8988T (cell line): ENCODE measurements at regions not wholly inside any gene's neighbourhood (a gene's known extent, or its start where the extent isn't known, plus 50 kb on each side); places are given as distances from the start of the nearest gene placed in this dataset.
"Not testable (repeated sequence)": the region's sequence is repeated elsewhere in the genome, so short reads cannot be mapped to it uniquely, and the experiment has no call there.

Experiments used
- DNase-seq: peaks from one replicate; pipeline ENCODE4 v3.0.0; 2011

DNA sequence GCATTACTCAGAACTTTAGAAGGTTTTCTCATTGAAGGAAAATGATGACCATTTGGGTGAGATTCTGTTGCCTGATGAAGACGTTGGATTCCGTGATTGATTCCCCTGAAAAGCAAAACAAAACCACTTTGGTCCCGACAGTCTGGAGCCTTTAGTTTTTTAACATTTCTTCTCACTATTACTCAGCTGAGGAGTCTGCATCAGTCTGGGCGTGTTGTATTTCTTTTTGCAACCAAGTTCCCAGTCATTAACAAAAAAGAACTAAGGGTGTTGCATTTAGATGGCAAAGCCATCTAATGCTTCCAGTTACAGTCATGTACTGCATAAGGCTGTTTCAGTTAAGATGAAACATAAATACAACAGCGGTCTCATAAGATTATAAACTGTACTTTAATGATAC lies 343.1 kb upstream of the CDH2 start:
- DNase-seq, result no peak

DNA sequence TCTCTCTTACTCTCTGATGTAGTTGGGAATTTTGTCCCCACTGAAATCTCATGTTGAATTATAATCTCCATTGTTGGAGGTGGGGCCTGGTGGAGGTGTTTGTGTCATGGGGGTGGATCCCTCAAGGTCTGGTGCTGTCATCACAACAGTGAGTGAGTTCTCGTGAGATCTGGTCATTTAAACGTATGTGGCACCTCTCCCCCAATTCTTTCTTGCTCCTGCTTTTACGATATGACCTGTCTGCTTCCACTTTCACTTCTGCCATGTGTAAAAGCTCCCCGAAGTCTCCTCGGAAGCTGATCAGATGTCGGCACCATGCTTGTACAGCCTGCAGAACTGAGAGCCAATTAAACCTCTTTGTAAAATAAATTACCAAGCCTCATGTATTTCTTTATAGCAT lies 337.8 kb upstream of the CDH2 start:
- DNase-seq, result no peak

DNA sequence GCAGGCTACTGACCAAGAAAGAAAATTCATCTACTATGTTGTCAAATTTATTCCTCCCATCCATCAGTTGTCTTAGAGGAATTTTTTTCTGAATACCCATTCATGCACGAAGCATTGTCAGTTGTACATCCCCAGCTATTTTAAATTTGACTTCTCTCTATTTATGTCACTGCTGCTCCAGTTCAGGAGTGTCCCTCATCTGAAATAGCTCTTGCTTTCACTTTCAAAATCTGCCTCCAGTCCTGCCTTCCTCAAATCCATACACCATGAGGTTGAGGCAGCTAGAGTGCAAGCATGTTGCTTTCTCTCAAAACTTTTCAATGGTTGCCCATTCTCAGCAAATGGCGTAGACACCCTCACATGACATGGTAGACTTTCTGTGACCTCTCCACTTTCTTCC lies 335.4 kb upstream of the CDH2 start:
- DNase-seq, result no peak

DNA sequence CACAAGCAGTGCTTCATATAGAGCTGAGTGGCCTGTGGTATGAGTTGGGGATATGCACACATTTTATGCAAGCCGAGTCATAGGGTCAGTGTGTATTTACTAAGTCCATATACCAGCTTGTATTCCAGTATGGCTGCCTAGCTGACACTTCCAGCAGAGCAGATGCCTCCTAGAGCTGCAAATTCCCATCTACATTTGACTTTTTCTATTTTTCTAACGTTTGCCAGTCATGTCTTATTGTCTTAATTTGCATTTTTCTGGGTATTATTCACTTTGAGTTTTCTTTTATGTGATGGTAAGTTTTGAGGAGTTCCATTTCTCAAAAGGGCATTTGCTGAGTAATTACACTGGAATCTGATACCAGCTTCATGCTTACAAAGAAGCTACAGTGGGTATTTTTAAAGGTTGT lies 334.5 kb upstream of the CDH2 start:
- DNase-seq, result no peak

DNA sequence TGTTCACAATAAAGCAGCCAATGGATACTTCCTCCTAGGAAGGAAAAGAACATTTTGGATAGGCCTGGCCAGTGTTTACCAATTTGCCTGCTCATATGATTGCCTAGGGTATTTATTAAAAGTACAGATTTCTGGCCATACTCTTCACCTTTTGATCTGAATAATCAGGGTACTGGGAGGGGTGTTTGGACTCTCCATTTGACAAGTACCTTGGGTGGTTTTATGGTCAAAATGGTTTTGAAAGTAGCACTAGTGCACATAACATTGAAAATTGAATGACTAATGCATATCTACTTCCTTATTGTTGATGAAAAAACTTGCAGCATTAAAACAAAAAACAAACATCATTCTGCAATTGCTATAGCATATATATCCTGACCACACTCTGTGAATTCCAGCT lies 333.3 kb upstream of the CDH2 start:
- no peak for DNase-seq

DNA sequence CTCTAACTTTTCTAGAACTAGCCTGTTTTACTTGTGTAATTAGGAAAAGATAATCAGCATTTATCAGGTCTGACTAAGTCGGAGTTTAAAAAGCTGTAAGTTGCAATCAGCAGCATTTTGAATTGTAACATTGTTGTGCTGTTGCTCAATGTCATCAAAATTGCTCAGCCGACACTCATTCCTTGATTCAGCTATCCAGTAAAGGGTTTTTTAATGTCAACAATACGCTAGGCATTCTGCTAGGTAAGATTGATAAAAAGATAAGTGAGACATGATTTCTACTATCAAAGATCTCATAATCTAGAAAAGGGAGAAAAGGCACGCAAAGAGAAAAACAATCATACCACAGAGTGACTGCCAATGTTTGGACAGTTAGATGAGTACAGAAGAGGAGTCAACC lies 327.1 kb upstream of the CDH2 start:
- no peak for DNase-seq

DNA sequence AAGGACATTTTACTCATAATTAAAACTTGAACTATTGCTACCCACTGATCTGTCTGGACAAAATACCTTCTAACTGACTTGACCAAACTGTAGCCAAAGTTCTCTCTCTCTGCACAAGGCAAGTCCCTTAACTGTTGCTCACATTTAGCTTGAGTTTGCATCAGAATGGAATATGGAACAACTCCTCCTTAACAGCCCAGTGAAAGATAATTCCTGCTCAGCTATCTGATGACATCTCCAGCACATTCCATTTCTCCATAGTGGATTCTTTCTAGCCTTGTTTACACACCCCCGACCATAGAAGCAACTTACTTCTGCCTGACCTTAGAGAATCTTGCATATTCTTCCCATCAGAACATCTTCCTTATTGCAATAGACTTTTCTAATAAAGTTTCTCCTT lies 317.2 kb upstream of the CDH2 start:
- DNase-seq, result no peak

DNA sequence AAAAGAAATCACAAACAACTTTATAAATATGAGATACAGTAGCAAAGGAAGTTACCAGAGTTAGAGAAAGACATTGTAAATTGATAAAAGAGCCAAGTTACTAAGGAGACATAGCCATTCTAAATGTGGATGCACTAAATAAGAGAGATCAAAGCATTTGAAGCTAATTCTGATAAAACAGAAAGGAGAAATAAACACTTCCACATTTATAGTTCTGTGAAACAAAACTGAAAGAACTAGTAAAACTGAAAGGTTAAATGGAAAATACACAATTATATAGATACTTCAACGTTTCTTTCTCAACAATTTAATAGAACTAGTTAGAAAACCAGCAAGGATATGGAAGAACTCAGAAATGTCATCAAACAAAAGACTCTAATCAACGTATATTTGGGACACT lies 309.0 kb upstream of the CDH2 start:
- DNase-seq, result no peak

DNA sequence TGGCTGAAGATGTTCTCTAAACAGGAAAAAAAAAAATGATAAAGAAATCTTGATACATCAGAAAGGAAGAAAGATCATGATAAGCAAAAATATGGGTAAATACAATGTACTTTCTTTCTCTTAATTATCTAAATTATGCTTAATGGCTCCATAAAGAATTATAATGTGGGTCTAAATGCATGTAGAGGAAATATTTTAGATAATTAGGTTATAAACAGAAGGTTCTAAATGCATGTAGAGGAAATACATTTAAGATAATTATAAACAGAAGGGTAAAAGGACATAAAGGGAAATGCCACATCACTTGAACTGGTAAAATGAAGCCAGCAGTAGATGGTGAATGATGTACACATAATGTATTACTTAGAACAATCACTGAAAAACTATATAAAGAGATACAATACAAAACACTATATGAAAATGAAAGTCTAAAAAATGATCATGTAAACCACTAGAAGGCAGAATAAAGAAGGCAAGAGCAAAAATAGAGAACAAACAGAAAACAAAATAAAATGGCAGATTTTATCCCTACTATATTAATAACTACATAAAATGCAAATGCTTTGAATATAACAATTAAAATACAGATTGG lies 308.4 kb upstream of the CDH2 start:
- DNase-seq, result no peak

DNA sequence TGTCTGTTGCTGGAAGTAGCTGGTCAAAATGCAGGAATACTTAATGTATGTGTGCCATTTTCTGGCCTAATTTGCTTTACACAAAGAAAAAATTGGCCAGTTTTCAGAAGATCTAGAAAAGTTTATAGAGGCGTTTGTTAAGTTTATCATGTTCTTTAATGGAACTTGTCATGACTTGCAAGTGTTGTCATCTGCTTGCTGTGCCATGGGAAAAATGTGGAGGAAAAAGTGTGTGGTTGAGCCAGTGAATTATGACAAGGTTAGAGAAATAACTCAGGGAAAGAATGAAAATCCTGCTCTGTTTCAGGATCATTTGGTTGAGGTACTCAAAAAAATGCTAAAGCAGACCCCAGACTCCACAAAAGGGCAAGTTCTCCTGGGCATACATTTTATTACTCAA lies 301.6 kb upstream of the CDH2 start:
- DNase-seq, result no peak

DNA sequence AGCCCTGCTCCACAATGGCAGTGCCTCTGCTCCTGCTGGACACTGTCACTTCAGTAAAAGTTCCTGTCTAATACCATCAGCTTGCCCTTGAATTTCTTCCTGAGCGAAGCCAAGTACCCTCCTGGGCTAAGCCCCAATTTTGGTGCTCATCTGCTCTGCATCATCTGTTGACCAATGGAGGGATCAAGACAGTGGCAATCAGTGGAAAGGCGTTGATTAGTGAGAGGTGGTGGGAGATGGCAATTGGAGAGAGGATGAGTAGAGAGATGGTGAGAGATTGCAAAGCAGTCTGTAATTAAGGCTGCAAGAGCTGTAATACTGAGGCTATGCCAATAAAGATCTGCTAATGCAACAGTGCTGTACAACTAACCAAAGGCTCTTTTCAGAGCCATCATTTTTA lies 299.4 kb upstream of the CDH2 start:
- no peak for DNase-seq

DNA sequence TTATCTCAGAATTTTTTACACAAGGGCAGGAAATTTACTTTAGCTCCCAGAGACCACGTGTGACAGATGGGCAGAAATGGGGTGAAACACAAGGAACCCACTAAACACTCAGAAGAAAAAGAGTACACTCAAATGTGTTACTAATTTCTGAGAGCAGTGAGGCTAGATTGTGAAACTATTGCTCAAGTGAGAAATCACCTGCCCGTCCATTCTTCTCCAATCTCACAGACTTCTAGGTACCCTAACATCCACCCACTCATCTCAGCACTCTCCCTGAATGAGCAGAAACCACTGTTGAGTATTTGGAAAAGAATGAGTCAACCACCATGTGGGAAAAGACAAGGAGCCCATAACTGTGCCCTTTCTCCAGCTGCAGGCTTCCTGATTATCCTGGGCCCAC lies 293.0 kb upstream of the CDH2 start:
- no peak for DNase-seq

DNA sequence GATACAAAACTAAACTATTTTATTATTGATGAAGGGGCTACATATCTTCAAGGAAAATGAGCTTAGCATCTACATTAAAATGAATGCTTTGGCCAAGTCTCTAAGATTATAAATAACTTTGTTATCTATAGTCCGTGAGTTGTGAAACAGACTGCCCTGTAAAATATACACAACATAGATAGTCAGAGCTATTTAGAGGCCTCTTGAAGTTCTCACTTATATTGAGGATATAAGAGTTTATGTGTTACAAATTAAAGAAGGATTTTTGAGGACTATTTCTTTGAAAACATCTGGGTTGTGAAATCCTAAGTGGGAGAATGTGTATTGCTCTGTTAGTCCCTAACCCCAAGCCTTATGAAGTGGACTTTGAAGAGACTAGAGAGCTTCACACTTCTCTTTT lies 292.0 kb upstream of the CDH2 start:
- no peak for DNase-seq

DNA sequence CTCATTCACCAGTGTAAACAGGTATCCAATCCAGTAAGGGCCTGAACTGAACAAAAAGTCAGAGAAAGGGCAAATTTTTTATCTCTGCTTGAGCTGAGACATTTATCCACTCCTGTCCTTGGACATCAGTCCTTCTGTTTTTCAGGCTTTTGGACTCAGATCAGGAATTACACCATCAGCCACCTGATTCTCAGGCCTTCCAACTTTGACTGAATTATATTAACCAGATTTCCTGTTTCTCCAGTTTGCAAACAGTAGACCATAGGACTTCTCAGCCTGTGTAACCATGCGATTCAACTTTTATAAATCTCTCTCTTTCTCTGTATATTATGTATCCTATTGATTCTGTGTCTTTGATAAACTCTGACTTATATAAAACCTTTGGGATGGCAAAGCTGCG lies 289.3 kb upstream of the CDH2 start:
- no peak for DNase-seq

DNA sequence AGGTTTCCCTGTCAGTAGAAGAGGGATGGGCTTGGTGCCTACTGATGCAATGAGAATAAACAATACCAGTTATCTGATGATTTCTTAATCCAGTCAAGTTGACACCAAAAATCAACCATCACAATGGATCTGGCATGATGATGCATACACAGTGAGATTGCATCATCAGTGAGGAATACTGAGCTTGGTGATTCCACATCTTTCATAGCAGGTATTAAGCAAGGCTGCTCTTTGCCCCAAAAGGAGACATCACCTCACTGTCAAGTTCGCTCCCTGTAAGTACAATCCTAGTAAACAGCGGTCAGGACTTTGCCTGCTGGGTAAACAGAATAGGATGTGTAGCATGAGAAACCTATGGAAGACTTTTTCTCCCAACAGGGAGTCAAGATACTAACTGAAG lies 282.7 kb upstream of the CDH2 start:
- DNase-seq, result no peak

DNA sequence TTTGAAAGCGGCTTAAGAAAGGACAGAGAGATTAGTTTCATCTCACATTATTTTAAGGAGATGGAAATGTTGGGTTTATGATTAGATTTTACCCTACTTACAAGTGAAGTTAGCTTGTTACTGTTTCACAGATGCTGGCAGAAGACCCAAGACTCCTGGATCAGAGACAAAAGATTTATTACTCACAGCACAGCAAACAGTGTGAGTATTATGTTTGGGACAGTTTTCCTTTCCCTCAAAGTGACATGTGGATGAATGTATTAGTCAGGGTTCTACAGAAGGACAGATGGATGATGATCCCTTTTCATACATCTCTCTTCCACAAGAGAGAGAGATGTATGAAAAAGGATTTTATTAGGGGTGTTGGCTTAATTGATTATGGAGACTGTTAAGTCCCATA lies 281.8 kb upstream of the CDH2 start:
- no peak for DNase-seq

DNA sequence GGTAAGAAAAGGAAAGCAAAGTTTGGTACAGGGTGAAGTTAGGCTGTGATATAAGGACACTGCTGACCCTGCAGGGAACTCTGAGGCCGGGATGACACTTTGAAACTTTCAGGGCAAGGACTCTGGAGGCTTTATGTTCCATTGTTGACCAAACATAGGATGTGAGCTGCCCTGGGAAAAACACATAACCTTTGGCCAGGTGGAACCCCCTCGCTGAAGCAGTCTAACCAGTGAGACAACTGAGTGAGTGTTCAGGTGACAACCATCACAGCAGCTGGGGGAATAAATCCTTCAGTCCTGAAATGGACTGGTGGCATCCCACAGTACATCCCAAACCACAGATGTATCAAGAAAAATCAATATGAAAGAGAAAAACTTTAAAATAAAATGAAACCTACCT lies 280.9 kb upstream of the CDH2 start:
- DNase-seq, result no peak

DNA sequence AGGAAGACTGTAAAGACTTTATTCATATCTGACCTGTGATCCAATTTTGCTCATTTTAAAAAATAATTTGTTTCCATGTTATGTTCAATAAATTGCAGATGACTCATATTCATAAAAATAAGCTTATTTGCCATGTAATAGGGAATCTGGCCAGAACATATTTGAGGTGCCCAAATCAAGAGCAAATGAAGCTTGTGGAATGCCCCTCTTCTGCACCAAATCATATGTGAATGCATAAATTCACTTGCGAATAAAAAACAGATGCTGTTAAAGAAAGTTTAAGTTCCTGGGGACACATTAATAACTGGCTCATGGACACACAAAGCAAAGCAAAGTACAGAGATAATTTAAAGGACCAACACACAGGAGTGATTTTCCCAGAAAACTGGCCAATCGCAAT lies 279.0 kb upstream of the CDH2 start:
- DNase-seq, result no peak

DNA sequence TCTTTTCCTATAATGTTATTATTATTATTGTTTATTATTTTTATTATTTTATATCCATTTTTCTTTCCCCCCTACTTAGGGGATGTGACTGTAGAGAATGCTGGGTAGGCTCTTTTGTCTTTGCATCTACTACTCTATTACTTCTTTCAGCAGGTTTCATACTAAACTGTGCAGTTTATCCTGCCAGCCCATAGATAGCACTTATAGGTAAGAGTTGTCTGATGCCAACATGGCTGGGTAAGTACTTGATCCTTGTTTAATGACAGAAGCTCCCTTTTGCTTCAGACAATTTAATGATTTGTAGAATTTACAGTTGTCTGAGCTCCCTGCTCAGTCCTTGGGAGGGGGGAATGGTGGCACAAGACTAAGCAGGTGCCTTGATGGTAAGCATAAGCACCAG lies 262.9 kb upstream of the CDH2 start:
- DNase-seq, result no peak

DNA sequence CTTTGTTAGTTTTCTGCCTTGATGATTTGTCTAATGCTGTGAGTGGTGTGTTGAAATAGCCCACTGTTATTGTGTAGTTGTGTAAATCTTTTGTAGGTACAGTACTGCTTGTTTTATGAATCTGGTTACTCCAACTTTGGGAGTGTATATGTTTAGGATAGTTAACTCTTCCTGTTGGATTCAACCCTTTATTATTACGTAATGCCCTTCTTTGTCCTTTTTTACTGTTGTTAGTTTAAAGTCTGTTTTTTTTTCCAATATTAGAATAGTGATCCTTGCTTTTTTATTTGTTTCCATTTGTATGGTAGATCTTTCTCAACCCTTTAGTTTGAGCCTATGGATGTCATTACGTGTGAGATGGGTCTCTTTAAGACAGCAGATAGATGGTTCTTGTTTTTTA lies 261.5 kb upstream of the CDH2 start:
- no peak for DNase-seq

DNA sequence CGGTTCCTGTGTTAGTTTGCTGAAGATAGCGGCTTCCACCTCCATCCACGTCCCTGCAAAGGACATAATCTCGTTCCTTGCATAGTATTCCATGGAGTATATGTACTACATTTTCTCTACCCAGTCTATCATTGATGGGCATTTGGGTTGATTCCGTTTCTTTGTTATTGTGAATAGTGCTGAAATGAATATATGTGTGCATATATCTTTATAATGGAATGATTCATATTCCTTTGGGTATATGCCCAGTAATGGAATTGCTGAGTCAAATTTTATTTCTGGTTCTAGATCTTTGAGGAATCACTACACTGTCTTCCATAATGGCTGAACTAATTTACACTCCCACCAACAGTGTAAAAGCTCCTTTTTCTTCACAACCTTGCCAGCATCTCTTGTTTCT lies 255.4 kb upstream of the CDH2 start:
- no peak for DNase-seq

DNA sequence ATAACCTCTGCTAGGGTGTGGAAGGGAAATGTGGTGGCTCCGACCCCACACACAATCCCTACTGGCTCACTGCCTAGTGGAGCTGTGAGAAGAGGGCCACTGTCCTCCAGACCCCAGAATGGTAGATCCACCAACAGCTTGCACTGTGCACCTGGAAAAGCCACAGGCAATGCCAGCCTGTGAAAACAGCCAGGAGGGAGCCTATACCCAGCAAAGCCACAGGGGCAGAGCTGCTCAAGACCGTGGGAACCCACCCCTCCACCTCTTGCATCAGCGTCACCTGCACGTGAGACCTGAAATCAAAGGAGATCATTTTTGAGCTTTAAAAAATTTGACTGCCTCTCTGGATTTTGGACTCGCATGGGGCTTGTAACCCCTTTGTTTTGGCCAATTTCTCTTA lies 249.0 kb upstream of the CDH2 start:
- DNase-seq, result no peak

DNA sequence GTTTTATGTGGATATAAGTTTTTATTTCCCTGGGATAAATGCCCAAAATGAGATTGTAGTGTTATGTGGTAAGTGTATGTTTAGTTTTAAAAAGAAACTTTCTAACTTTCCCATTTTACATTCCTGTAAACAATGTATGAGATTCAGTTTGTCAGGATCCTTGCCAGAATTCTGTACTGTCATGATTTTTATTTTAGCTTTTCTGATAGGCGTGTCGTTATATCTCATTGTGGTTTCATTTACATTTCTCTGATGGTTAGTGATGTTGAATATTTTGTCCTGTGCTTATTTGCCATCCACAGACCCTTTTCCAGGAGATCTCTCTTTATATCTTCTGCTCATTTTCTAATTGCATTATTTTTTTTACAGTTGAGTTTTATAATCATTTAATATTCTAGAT lies 245.6 kb upstream of the CDH2 start:
- DNase-seq, result no peak

DNA sequence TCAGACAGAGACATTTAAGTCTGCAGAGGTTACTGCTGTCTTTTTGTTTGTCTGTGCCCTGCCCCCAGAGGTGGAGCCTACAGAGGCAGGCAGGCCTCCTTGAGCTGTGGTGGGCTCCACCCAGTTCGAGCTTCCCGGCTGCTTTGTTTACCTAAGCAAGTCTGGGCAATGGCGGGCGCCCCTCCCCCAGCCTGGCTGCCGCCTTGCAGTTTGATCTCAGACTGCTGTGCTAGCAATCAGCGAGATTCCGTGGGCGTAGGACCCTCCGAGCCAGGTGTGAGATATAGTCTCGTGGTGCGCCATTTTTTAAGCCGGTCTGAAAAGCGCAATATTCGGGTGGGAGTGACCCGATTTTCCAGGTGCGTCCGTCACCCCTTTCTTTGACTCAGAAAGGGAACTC lies 245.0 kb upstream of the CDH2 start:
- not testable (repeated sequence) for DNase-seq

DNA sequence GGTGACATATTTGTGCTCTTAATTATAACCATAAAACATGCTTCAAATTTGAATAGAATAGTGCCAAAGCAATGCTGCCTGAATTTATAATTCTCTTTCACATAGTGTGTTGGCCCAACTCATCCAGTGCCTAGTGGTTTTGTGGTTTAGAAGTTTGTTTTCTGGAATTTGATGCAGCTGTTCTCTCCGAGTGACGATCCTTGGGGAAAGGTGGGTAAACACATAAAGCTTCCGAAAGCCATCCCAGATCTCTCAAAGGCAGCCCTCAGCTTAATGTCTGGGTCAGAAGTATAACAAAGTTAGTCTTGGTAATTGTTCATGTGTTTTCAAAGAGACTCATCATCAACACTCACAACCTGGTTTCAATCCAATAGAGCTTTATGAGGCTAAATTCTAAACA lies 235.6 kb upstream of the CDH2 start:
- DNase-seq, result no peak

DNA sequence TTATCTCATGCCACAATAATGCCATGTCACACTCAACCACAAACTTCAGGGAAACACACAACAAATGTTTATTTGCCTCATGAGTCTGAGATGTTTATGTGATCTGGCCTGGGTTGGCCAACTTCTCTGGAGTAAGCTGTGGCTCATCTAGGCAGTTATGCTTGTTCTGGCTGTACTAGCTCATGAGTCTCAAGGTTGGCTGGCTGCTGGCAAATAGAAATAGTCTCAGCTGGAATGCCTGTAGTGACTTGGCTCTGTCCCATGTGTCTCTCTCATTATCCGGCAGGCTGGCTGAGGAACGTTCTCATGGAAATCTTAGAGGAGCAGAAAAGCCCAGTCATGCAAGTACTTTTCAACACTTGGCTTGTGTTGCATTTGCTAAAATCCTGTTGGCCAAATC lies 234.9 kb upstream of the CDH2 start:
- DNase-seq, result no peak
